ENCODE measurements at regions not wholly inside any gene's neighbourhood (a gene's known extent, or its start where the extent isn't known, plus 50 kb on each side); places are given as distances from the start of the nearest gene placed in this dataset.

- H3K9me3 Mint-ChIP-seq: peaks cover 0 to 2% of the 10 kb centered on the region in 2 experiments; a peak in 1 of 5 replicates
- H3K27me3 Mint-ChIP-seq (ENCODE audit: low read depth): no peaks in the 10 kb centered on the region; the same call in 1 of the 2 replicates
Measured at GRCh38 chr16:27698746-27699145, 148.8 kb downstream of the KATNIP start.

More at GRCh38 chr16:27698746-27699145, 148.8 kb downstream of the KATNIP start:
- Histone ChIP-seq H3K9me3 (ENCODE audit: control insufficient read depth, low read depth, low read length) (no peaks in the 10 kb centered on the region), H2BK20ac (ENCODE audit: low read depth, low read length, poor library complexity, severe bottlenecking) (no peak overlapping the region), H2BK12ac (ENCODE audit: insufficient read length, low read depth, low read length) (no peak overlapping the region), H3K79me2 (ENCODE audit: insufficient read depth, low read length) (no peaks in the 10 kb centered on the region), H3K27me3 (ENCODE audit: insufficient read depth, low read length) (no peaks in the 10 kb centered on the region), H3T11ph (ENCODE audit: low read length) (no peak overlapping the region), H3K4me1 (ENCODE audit: insufficient read depth, low read length) (peaks cover 7% of the 10 kb centered on the region; the same call in 1 of the 2 replicates), H4K5ac (ENCODE audit: insufficient read length, low read depth, low read length) (no peak overlapping the region), H4K20me1 (ENCODE audit: control insufficient read depth, insufficient read depth, insufficient read length) (no peaks in the 10 kb centered on the region), H3K18ac (ENCODE audit: insufficient read length, low read depth, low read length) (no peak overlapping the region), H3K14ac (ENCODE audit: insufficient read depth, low read length) (no peak overlapping the region), H3K23me2 (ENCODE audit: insufficient read length, low read depth, low read length, poor library complexity, severe bottlenecking) (no peaks in the 10 kb centered on the region), H4K8ac (replicated peaks; ENCODE audit: insufficient read length, low read depth, low read length) (no peak overlapping the region), H3K9ac (ENCODE audit: extremely low read depth, insufficient read length, low read length) (no peak overlapping the region), H3K79me1 (ENCODE audit: insufficient read depth, low read depth, low read length, poor library complexity, severe bottlenecking) (no peaks in the 10 kb centered on the region), H3K4me2 (ENCODE audit: insufficient read depth, insufficient read length, low read length) (no peak overlapping the region), H2AK5ac (ENCODE audit: insufficient read length, low read length) (no peak overlapping the region), H2AFZ (ENCODE audit: low read length) (no peak overlapping the region), H2BK120ac (ENCODE audit: low read depth, low read length, poor library complexity, severe bottlenecking) (no peak overlapping the region), H2BK15ac (ENCODE audit: low read depth, low read length) (no peak overlapping the region), H3K56ac (ENCODE audit: insufficient read length, low read depth, low read length) (no peak overlapping the region), H3K4ac (ENCODE audit: low read depth, low read length) (no peak overlapping the region), H4K91ac (ENCODE audit: insufficient read length, low read depth, low read length) (no peak overlapping the region), H3K23ac (ENCODE audit: insufficient read length, low read depth, low read length) (no peak overlapping the region), H3K27ac (ENCODE audit: insufficient read length, low read depth, low read length) (no peak overlapping the region), H2BK5ac (ENCODE audit: insufficient read length, low read length) (no peak overlapping the region)
- DNase-seq: no peak
- Mint-ChIP-seq H3K4me1 (peaks cover 42 to 50% of the 10 kb centered on the region in 2 experiments), H3K4me3 (no peak overlapping the region), H3K36me3 (ENCODE audit: insufficient read depth in 1 of 3, low read depth in 3 of 3) (peaks cover 0 to 5% (median 3%) of the 10 kb centered on the region in 3 experiments; a peak in 2 of 7 replicates), H3K27ac (no peak overlapping the region)
- TF ChIP-seq, protein P1, sequence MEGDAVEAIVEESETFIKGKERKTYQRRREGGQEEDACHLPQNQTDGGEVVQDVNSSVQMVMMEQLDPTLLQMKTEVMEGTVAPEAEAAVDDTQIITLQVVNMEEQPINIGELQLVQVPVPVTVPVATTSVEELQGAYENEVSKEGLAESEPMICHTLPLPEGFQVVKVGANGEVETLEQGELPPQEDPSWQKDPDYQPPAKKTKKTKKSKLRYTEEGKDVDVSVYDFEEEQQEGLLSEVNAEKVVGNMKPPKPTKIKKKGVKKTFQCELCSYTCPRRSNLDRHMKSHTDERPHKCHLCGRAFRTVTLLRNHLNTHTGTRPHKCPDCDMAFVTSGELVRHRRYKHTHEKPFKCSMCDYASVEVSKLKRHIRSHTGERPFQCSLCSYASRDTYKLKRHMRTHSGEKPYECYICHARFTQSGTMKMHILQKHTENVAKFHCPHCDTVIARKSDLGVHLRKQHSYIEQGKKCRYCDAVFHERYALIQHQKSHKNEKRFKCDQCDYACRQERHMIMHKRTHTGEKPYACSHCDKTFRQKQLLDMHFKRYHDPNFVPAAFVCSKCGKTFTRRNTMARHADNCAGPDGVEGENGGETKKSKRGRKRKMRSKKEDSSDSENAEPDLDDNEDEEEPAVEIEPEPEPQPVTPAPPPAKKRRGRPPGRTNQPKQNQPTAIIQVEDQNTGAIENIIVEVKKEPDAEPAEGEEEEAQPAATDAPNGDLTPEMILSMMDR (conservative IDR thresholded peaks at IDR 0.05): no peak
- WGBS (ENCODE audit: extremely low coverage, insufficient read length, low lambda C conversion rate): no CpG with 5 or more reads among the region's 8 CpGs
